C4-2B (cell line): ENCODE measurements at regions not wholly inside any gene's neighbourhood (a gene's known extent, or its start where the extent isn't known, plus 50 kb on each side); places are given as distances from the start of the nearest gene placed in this dataset.

Experiments
- H3K27ac ChIP-seq: fragments of 450-650 bp; 2 replicates; pipeline ENCODE4 v1.5.1; 2017
- ZFX ChIP-seq: fragments of 450-650 bp; IDR thresholded peaks from 2 replicates; pipeline ENCODE4 v1.6.1; 2017
- TF ChIP-seq, protein P1 (sequence below): fragments of 450-650 bp; conservative IDR thresholded peaks from 2 replicates; pipeline ENCODE4 v1.5.1; 2017; ENCODE audit warnings: mild to moderate bottlenecking

DNA sequence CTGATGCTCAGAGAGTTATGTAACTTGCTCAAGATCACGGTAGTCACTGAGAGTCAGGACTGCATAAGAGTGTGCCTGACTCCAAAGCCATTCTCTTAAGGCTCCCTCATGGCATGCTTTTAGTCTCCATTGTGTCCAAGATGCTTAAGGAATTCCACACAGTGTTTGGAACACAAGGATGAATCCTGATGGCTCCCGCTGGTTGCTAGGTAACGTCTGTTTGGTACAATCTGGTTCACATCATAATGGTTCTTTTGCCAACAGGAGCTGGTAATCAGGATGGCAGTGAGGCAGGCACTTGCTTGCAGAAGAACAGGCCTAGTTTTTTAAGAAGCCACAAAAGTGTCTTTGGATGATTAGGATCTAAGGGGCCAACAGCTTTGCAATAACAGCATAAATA lies 436.5 kb upstream of the DAB1 start:
- no peak overlapping the region for H3K27ac ChIP-seq
- TF ChIP-seq, protein P1, sequence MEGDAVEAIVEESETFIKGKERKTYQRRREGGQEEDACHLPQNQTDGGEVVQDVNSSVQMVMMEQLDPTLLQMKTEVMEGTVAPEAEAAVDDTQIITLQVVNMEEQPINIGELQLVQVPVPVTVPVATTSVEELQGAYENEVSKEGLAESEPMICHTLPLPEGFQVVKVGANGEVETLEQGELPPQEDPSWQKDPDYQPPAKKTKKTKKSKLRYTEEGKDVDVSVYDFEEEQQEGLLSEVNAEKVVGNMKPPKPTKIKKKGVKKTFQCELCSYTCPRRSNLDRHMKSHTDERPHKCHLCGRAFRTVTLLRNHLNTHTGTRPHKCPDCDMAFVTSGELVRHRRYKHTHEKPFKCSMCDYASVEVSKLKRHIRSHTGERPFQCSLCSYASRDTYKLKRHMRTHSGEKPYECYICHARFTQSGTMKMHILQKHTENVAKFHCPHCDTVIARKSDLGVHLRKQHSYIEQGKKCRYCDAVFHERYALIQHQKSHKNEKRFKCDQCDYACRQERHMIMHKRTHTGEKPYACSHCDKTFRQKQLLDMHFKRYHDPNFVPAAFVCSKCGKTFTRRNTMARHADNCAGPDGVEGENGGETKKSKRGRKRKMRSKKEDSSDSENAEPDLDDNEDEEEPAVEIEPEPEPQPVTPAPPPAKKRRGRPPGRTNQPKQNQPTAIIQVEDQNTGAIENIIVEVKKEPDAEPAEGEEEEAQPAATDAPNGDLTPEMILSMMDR: no peak

DNA sequence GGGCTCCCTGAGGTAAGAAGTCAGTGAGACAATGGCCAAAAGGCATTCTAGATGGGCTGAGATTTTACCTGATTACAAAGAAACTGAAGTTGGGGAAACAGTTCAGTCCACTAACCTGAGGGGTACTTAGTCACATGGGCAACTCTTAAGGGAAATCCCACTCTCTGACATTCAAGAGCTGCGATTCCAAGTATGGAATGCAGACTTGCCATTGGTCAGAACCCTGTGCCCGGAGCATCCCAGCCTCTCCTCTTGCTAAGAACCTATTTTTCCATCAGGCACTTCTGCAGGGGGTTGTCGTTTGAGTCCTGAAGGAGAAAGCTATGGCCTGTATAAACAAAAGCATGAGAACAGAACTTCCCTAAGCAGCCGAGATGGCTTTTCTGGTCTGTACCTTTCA lies 434.9 kb upstream of the DAB1 start:
- no peak for TF ChIP-seq ZFX
- TF ChIP-seq, protein P1: no peak
- H3K27ac ChIP-seq: no peak overlapping the region

DNA sequence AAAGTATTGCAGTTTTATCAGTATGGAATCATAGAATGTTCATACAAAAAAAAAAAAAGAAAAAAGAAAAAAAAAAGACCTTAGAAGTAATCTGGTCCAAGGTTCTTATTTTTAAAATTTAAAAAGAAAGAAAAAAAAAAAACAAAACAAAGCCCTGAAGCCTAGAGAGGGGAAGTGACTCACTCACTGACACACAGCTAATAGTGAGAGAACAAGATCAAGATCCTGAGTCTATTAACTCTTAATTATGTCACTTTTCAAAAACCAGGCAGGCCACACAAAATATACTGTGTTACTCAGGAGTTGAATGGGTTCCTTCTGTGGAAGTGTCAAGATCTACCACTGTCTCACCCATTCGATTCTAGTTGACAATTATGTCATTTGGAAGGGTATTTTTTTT lies 433.9 kb upstream of the DAB1 start:
- no peak overlapping the region for H3K27ac ChIP-seq
- TF ChIP-seq, protein P1: no peak
- TF ChIP-seq ZFX: no peak

DNA sequence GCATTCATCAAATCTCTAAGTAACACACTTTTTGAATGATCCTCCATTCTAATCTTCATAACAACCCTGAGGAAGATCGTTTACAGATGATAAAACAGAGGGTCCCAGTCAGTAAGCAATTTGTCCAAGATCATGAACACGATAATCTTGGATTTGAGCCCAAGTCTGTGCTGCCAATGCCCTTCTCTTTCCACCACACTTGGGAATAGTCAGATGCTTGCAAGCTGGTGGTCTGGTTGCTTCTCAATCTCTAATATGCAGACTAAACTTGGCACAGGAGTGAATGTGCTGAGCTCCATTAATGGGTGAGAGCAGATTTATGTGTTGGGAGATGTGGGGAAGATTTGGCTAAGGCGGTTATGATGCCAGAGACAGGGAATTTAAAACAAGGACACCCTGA lies 430.6 kb upstream of the DAB1 start:
- TF ChIP-seq ZFX: no peak
- TF ChIP-seq, protein P1: no peak
- no peak overlapping the region for H3K27ac ChIP-seq

DNA sequence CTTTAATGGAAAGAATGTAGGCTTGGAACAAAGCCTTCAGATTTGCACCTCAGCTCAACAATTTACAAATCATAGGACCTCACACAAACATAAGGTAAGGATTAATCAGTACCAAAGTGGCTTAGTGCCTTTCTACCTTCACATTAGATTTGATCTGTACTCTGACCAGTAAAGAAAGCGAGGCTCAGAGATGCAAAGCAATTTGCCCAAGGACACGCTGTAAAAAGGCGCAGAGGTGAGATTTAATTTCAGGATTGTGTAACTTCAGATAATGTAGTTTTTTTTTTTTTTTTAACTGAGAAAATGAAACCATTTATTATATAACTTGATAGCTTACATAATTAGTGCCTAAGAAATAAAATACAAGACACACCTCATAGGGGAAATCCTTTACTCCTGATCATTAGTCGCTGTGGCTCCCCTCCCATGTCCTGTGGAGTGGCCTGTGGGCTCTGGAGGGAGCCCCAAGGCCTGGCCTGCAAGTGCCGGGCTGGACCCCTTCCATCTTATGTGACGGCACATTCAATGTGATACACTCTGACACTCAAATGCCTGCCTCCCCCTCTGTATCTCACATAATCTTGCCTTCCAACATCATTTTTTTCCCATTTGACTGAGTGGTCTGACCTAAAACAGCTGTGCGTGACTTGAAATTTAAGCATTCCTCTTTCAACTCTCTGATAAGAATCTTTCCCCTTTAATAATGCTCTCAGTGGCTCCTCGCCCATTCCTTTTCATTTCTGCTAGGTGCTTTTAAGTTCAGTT lies 426.5 kb upstream of the DAB1 start:
- no peak for TF ChIP-seq ZFX
- TF ChIP-seq, protein P1: no peak
- no peak overlapping the region for H3K27ac ChIP-seq

DNA sequence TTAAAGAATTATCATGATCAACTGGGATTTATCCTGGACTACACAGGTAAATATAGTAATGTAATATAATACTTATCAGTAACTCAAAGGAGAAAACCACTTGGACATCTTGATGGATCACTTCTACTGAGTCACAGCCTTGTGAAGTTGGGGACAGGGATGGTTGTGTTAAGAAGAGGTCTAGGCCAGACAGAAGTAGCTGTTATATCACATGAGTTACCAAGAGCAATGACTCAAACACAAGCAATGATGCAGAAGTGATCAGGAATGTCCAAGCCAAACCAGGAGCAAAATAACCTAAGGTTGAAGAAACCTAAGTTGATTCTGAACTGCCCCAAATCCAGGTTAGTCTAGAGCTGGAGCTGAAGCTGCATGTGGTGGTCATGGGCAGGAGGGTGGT lies 424.5 kb upstream of the DAB1 start:
- H3K27ac ChIP-seq: no peak overlapping the region
- TF ChIP-seq, protein P1: no peak
- no peak for TF ChIP-seq ZFX

DNA sequence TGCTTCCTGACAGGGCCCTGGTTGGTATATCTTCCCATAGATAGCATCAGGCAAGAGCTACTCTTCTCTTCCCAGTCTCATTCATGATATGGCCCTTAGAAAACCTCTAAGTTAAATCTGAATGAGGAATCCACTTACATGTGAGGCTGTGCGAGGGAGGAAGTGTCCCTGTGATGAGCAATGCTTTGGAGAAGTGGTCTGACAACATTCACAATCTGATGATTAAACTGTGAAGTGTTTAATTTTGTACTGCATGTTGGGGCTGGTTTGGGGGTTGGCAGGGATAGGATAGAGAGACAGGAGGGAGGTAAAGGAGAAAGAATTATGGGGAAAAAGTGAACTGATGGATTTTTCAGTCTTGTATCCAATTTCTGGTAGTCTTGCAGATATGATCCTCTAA lies 421.2 kb upstream of the DAB1 start:
- TF ChIP-seq ZFX: no peak
- TF ChIP-seq, protein P1: no peak
- H3K27ac ChIP-seq: no peak overlapping the region
